GM12873 (cell line): ENCODE measurements at regions not wholly inside any gene's neighbourhood (a gene's known extent, or its start where the extent isn't known, plus 50 kb on each side); places are given as distances from the start of the nearest gene placed in this dataset.
A peak's percentile ranks its signal among the peaks of the same experiment; 100 is the strongest.

Source experiments
- CTCF ChIP-seq: IDR thresholded peaks from 2 replicates; pipeline ENCODE4 v1.5.1; 2012; ENCODE audit warnings: low read depth, mild to moderate bottlenecking, moderate library complexity, low read length, control low read depth; ENCODE audit not compliant: insufficient read depth; ENCODE audit errors: missing control alignments

GRCh38 chr21:14869984-14870852 lies 194.6 kb downstream of the NRIP1 start:
- no peak for TF ChIP-seq CTCF

GRCh38 chr21:14866859-14867765 lies 197.7 kb downstream of the NRIP1 start:
- TF ChIP-seq CTCF: no peak

GRCh38 chr21:14864211-14865021 lies 200.4 kb downstream of the NRIP1 start:
- TF ChIP-seq CTCF: peak; percentile 76

GRCh38 chr21:14863745-14864210 lies 201.0 kb downstream of the NRIP1 start:
- TF ChIP-seq CTCF: no peak

- peak; percentile 35 for TF ChIP-seq CTCF
Observed at GRCh38 chr21:14862794-14863720, 201.7 kb downstream of the NRIP1 start.

- no peak for TF ChIP-seq CTCF
Observed at GRCh38 chr21:14858311-14858710, 206.5 kb downstream of the NRIP1 start.
